ENCODE measurements at regions not wholly inside any gene's neighbourhood (a gene's known extent, or its start where the extent isn't known, plus 50 kb on each side); places are given as distances from the start of the nearest gene placed in this dataset.

GRCh38 chr2:176960061-176960460, 252.5 kb upstream of the HNRNPA3 start:
- DNase-seq (ENCODE audit: low spot score): no peak
- TF ChIP-seq EZH2 (IDR thresholded peaks at IDR 0.05; ENCODE audit: borderline replicate concordance, low read depth, low read length, poor library complexity, severe bottlenecking) (no peak), CTCF (conservative IDR thresholded peaks at IDR 0.05; ENCODE audit: low read depth, low read length) (no peak)
- Histone ChIP-seq H3K27ac (ENCODE audit: low read depth, low read length, poor library complexity, severe bottlenecking) (no peak overlapping the region), H3K36me3 (ENCODE audit: insufficient read depth, low read length, poor library complexity, severe bottlenecking) (no peaks in the 10 kb centered on the region), H3K4me1 (ENCODE audit: insufficient read depth, low read length, poor library complexity, severe bottlenecking) (no peaks in the 10 kb centered on the region), H3K9me3 (ENCODE audit: low read depth, low read length, poor library complexity, severe bottlenecking) (no peaks in the 10 kb centered on the region), H3K27me3 (replicated peaks; ENCODE audit: insufficient read depth, low read depth, low read length, poor library complexity) (peaks cover 55% of the 10 kb centered on the region), H3K4me3 (ENCODE audit: low read depth, low read length, poor library complexity, severe bottlenecking) (no peak overlapping the region)
- ChIA-PET POLR2A (ENCODE audit: low non-redundant PET) (interaction anchor here (0.7 kb wide), 1 partner anchor 675 kb away, joined by 3 read pairs; no protein-coding TSS in a partner anchor), CTCF (no interaction called here)
- intact Hi-C loops (cut with micrococcal nuclease; ENCODE audit: unreplicated experiment): no loop called here
- no TSS peak for BruUV-seq (replicated peaks)

GRCh38 chr2:176960736-176961520, 251.7 kb upstream of the HNRNPA3 start:
- H3K4me1 ChIP-seq (ENCODE audit: insufficient read depth, low read length, poor library complexity, severe bottlenecking): no peaks in the 10 kb centered on the region
- ChIA-PET POLR2A (ENCODE audit: low non-redundant PET) (no interaction called here), CTCF (no interaction called here)
- H3K4me3 ChIP-seq (ENCODE audit: low read depth, low read length, poor library complexity, severe bottlenecking): no peak overlapping the region
- H3K9me3 ChIP-seq (ENCODE audit: low read depth, low read length, poor library complexity, severe bottlenecking): no peaks in the 10 kb centered on the region
- no peak overlapping the region for H3K27ac ChIP-seq (ENCODE audit: low read depth, low read length, poor library complexity, severe bottlenecking)
- no peak for DNase-seq (ENCODE audit: low spot score)
- H3K36me3 ChIP-seq (ENCODE audit: insufficient read depth, low read length, poor library complexity, severe bottlenecking): no peaks in the 10 kb centered on the region
- peaks cover 53% of the 10 kb centered on the region for H3K27me3 ChIP-seq (replicated peaks; ENCODE audit: insufficient read depth, low read depth, low read length, poor library complexity)
- intact Hi-C loops (cut with micrococcal nuclease; ENCODE audit: unreplicated experiment): no loop called here
- BruUV-seq (replicated peaks): no TSS peak
- TF ChIP-seq EZH2 (IDR thresholded peaks at IDR 0.05; ENCODE audit: borderline replicate concordance, low read depth, low read length, poor library complexity, severe bottlenecking) (no peak), CTCF (conservative IDR thresholded peaks at IDR 0.05; ENCODE audit: low read depth, low read length) (no peak)

GRCh38 chr2:176961775-176962619, 250.6 kb upstream of the HNRNPA3 start:
- H3K4me3 ChIP-seq (ENCODE audit: low read depth, low read length, poor library complexity, severe bottlenecking): no peak overlapping the region
- POLR2A ChIA-PET (ENCODE audit: low non-redundant PET): no interaction called here
- no peak for DNase-seq (ENCODE audit: low spot score)

More at GRCh38 chr2:176961775-176962619, 250.6 kb upstream of the HNRNPA3 start:
- Histone ChIP-seq H3K27ac (ENCODE audit: low read depth, low read length, poor library complexity, severe bottlenecking) (no peak overlapping the region), H3K4me1 (ENCODE audit: insufficient read depth, low read length, poor library complexity, severe bottlenecking) (no peaks in the 10 kb centered on the region), H3K27me3 (replicated peaks; ENCODE audit: insufficient read depth, low read depth, low read length, poor library complexity) (peaks cover 53% of the 10 kb centered on the region), H3K9me3 (ENCODE audit: low read depth, low read length, poor library complexity, severe bottlenecking) (no peaks in the 10 kb centered on the region), H3K36me3 (ENCODE audit: insufficient read depth, low read length, poor library complexity, severe bottlenecking) (no peaks in the 10 kb centered on the region)
- intact Hi-C loops (cut with micrococcal nuclease; ENCODE audit: unreplicated experiment): no loop called here
- CTCF ChIA-PET: no interaction called here
- BruUV-seq (replicated peaks): no TSS peak
- TF ChIP-seq EZH2 (IDR thresholded peaks at IDR 0.05; ENCODE audit: borderline replicate concordance, low read depth, low read length, poor library complexity, severe bottlenecking): no peak
- TF ChIP-seq CTCF (conservative IDR thresholded peaks at IDR 0.05; ENCODE audit: low read depth, low read length): no peak
